WTC11 (cell line): ENCODE measurements at regions not wholly inside any gene's neighbourhood (a gene's known extent, or its start where the extent isn't known, plus 50 kb on each side); places are given as distances from the start of the nearest gene placed in this dataset.

Source experiments
- ATAC-seq: fragments of 200-7000 bp; cut with Tn5 transposase; 2 replicates; pipeline ENCODE4 v1.10.0; 2021; ENCODE audit warnings: mild to moderate bottlenecking, moderate library complexity
- CTCF ChIA-PET: fragments of 300-600 bp; sonication (Branson Sonifier 250); formaldehyde crosslinking; loops from one replicate; lab custom pipeline; 2021; ENCODE audit warnings: antibody characterized with exemption; lab: Charles Lee
- POLR2A ChIA-PET: fragments of 350-600 bp; sonication (Branson Sonifier 250); formaldehyde crosslinking; loops from one replicate; lab custom pipeline; 2021; ENCODE audit warnings: antibody characterized with exemption; lab: Charles Lee
- DNase-seq: peaks from one replicate; pipeline ENCODE4 v3.0.0; 2021; ENCODE audit warnings: low spot score
- H3K27ac Mint-ChIP-seq: 2 replicates; pipeline ENCODE4 v1.8.0; 2021; ENCODE audit warnings: mixed read lengths
- H3K27me3 Mint-ChIP-seq: 2 replicates; pipeline ENCODE4 v1.8.0; 2021; ENCODE audit warnings: low read depth, mild to moderate bottlenecking, moderate library complexity, mixed read lengths
- H3K36me3 Mint-ChIP-seq: 2 replicates; pipeline ENCODE4 v1.8.0; 2021; ENCODE audit warnings: mixed read lengths
- H3K4me1 Mint-ChIP-seq: 2 replicates; pipeline ENCODE4 v1.8.0; 2022; ENCODE audit warnings: mixed read lengths
- H3K4me3 Mint-ChIP-seq: 2 replicates; pipeline ENCODE4 v1.8.0; 2021; ENCODE audit warnings: mild to moderate bottlenecking, moderate library complexity, mixed read lengths
- H3K9me3 Mint-ChIP-seq: 2 replicates; pipeline ENCODE4 v1.8.0; 2021; ENCODE audit warnings: mixed read lengths
- AFF4 ChIP-seq: sonication (generic); formaldehyde crosslinking; IDR thresholded peaks from 2 replicates; pipeline ENCODE4 v1.8.1; 2023; ENCODE audit warnings: mild to moderate bottlenecking, missing genetic modification reagents, borderline replicate concordance
- ARID4B ChIP-seq: sonication (generic); formaldehyde crosslinking; IDR thresholded peaks from 2 replicates; pipeline ENCODE4 v1.8.0; 2023; ENCODE audit warnings: missing genetic modification reagents, mild to moderate bottlenecking, borderline replicate concordance
- ATF1 ChIP-seq: sonication (generic); formaldehyde crosslinking; IDR thresholded peaks from 2 replicates; pipeline ENCODE4 v1.8.1; 2023; ENCODE audit warnings: mild to moderate bottlenecking, moderate library complexity, missing genetic modification reagents
- GABPB1 ChIP-seq: sonication (generic); formaldehyde crosslinking; IDR thresholded peaks from 2 replicates; pipeline ENCODE4 v1.8.1; 2023; ENCODE audit warnings: mild to moderate bottlenecking, missing genetic modification reagents
- JAZF1 ChIP-seq: fragments of 250-450 bp; sonication (Bioruptor Pico); IDR thresholded peaks from 2 replicates; pipeline ENCODE4 v1.9.0; 2021; ENCODE audit warnings: moderate library complexity, mild to moderate bottlenecking, inconsistent platforms
- JUN ChIP-seq: sonication (generic); formaldehyde crosslinking; IDR thresholded peaks from 2 replicates; pipeline ENCODE4 v1.8.0; 2023; ENCODE audit warnings: mild to moderate bottlenecking, missing genetic modification reagents
- SOX15 ChIP-seq: fragments of 250-450 bp; sonication (Bioruptor Pico); IDR thresholded peaks from 2 replicates; pipeline ENCODE4 v1.9.0; 2021; ENCODE audit warnings: mild to moderate bottlenecking
- TEAD1 ChIP-seq: sonication (generic); formaldehyde crosslinking; IDR thresholded peaks from 2 replicates; pipeline ENCODE4 v1.8.0; 2022; ENCODE audit warnings: mild to moderate bottlenecking, missing genetic modification reagents
- TEAD4 ChIP-seq: sonication (generic); formaldehyde crosslinking; IDR thresholded peaks from 2 replicates; pipeline ENCODE4 v1.8.0; 2022; ENCODE audit warnings: mild to moderate bottlenecking, missing genetic modification reagents
- TP53 ChIP-seq: sonication (generic); formaldehyde crosslinking; IDR thresholded peaks from 2 replicates; pipeline ENCODE4 v1.8.1; 2023; ENCODE audit warnings: mild to moderate bottlenecking, missing genetic modification reagents
- ZBTB21 ChIP-seq: sonication (generic); formaldehyde crosslinking; IDR thresholded peaks from 2 replicates; pipeline ENCODE4 v1.8.1; 2023; ENCODE audit warnings: mild to moderate bottlenecking, missing genetic modification reagents, borderline replicate concordance
- ZNF263 ChIP-seq: sonication (generic); formaldehyde crosslinking; IDR thresholded peaks from 2 replicates; pipeline ENCODE4 v1.8.1; 2022; ENCODE audit warnings: low read depth, mild to moderate bottlenecking, moderate library complexity, missing genetic modification reagents
- ZNF416 ChIP-seq: fragments of 250-450 bp; sonication (Bioruptor Pico); IDR thresholded peaks from 2 replicates; pipeline ENCODE4 v1.9.0; 2021; ENCODE audit warnings: mild to moderate bottlenecking, inconsistent platforms
- TF ChIP-seq, protein P1 (sequence below): sonication (generic); formaldehyde crosslinking; IDR thresholded peaks from 2 replicates; pipeline ENCODE4 v1.8.1; 2023; ENCODE audit warnings: mild to moderate bottlenecking, moderate library complexity, missing genetic modification reagents
- TF ChIP-seq, protein P2 (sequence below): sonication (generic); formaldehyde crosslinking; IDR thresholded peaks from 2 replicates; pipeline ENCODE4 v1.8.1; 2022; ENCODE audit warnings: missing genetic modification reagents, borderline replicate concordance
- TF ChIP-seq, protein P3 (sequence below): sonication (generic); formaldehyde crosslinking; IDR thresholded peaks from 2 replicates; pipeline ENCODE4 v1.8.1; 2022; ENCODE audit warnings: mild to moderate bottlenecking, missing genetic modification reagents, moderate library complexity, borderline replicate concordance
- TF ChIP-seq, protein P4 (sequence below): sonication (generic); formaldehyde crosslinking; conservative IDR thresholded peaks from 2 replicates; pipeline ENCODE4 v1.8.1; 2023; ENCODE audit warnings: mild to moderate bottlenecking, low read depth, missing genetic modification reagents, moderate library complexity

GRCh38 chr18:27863780-27864430, 313.0 kb downstream of the CDH2 start (continued):
- TF ChIP-seq, protein P1, sequence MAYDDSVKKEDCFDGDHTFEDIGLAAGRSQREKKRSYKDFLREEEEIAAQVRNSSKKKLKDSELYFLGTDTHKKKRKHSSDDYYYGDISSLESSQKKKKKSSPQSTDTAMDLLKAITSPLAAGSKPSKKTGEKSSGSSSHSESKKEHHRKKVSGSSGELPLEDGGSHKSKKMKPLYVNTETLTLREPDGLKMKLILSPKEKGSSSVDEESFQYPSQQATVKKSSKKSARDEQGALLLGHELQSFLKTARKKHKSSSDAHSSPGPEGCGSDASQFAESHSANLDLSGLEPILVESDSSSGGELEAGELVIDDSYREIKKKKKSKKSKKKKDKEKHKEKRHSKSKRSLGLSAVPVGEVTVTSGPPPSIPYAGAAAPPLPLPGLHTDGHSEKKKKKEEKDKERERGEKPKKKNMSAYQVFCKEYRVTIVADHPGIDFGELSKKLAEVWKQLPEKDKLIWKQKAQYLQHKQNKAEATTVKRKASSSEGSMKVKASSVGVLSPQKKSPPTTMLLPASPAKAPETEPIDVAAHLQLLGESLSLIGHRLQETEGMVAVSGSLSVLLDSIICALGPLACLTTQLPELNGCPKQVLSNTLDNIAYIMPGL (CRISPR knock-in tag) = no peak
- TF ChIP-seq, all 79 proteins: peak for 0

DNA sequence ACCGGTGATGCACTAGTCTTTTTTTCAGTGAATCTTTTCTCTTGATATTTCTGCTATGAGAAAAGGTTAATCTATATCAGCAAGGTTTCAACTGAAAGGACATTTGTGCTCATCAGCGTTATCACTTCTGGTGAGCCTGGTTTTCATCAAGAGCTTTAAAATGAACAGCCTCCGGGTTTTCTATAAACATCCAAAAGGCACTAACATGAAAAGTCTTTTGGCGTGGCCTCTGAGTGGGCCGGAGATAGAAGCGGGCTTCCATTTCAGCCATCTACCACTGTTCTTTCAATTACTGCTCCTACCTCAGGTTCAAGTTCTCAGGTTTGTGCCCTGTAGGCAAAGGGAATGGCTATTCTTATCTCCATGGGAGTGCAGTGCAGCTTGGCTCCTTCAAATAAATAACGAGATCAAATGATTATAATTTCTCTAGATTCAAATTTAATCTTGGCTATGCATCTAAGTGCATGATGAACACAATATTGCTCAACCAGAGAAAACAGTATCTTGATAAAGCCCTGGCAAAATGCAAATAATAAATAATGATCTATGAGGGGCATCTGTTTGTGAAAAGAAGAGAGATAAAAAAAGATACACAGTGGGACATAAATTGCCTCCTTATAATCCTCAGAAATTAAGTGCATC, 314.8 kb downstream of the CDH2 start:
- Mint-ChIP-seq H3K27me3 (no peaks in the 10 kb centered on the region), H3K27ac (no peak overlapping the region), H3K4me1 (peaks cover 7% of the 10 kb centered on the region; the same call in 1 of the 2 replicates)
- no peak for ATAC-seq
- TF ChIP-seq TEAD1 (CRISPR knock-in tag) (no peak), ARID4B (CRISPR knock-in tag) (no peak), JAZF1 (CRISPR knock-in tag) (no peak), TP53 (CRISPR knock-in tag) (no peak), GABPB1 (no peak), JUN (CRISPR knock-in tag) (no peak), ZBTB21 (CRISPR knock-in tag) (no peak), ZNF263 (no peak), ZNF416 (CRISPR knock-in tag) (no peak), AFF4 (CRISPR knock-in tag) (no peak), TEAD4 (CRISPR knock-in tag) (no peak), SOX15 (CRISPR knock-in tag) (no peak), ATF1 (CRISPR knock-in tag) (no peak)
- TF ChIP-seq, protein P2, sequence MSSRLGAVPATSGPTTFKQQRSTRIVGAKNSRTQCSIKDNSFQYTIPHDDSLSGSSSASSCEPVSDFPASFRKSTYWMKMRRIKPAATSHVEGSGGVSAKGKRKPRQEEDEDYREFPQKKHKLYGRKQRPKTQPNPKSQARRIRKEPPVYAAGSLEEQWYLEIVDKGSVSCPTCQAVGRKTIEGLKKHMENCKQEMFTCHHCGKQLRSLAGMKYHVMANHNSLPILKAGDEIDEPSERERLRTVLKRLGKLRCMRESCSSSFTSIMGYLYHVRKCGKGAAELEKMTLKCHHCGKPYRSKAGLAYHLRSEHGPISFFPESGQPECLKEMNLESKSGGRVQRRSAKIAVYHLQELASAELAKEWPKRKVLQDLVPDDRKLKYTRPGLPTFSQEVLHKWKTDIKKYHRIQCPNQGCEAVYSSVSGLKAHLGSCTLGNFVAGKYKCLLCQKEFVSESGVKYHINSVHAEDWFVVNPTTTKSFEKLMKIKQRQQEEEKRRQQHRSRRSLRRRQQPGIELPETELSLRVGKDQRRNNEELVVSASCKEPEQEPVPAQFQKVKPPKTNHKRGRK (CRISPR knock-in tag) = no peak
- TF ChIP-seq, protein P3, sequence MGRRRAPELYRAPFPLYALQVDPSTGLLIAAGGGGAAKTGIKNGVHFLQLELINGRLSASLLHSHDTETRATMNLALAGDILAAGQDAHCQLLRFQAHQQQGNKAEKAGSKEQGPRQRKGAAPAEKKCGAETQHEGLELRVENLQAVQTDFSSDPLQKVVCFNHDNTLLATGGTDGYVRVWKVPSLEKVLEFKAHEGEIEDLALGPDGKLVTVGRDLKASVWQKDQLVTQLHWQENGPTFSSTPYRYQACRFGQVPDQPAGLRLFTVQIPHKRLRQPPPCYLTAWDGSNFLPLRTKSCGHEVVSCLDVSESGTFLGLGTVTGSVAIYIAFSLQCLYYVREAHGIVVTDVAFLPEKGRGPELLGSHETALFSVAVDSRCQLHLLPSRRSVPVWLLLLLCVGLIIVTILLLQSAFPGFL (CRISPR knock-in tag) = no peak
- TF ChIP-seq, protein P4, sequence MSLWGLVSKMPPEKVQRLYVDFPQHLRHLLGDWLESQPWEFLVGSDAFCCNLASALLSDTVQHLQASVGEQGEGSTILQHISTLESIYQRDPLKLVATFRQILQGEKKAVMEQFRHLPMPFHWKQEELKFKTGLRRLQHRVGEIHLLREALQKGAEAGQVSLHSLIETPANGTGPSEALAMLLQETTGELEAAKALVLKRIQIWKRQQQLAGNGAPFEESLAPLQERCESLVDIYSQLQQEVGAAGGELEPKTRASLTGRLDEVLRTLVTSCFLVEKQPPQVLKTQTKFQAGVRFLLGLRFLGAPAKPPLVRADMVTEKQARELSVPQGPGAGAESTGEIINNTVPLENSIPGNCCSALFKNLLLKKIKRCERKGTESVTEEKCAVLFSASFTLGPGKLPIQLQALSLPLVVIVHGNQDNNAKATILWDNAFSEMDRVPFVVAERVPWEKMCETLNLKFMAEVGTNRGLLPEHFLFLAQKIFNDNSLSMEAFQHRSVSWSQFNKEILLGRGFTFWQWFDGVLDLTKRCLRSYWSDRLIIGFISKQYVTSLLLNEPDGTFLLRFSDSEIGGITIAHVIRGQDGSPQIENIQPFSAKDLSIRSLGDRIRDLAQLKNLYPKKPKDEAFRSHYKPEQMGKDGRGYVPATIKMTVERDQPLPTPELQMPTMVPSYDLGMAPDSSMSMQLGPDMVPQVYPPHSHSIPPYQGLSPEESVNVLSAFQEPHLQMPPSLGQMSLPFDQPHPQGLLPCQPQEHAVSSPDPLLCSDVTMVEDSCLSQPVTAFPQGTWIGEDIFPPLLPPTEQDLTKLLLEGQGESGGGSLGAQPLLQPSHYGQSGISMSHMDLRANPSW = no peak
- TF ChIP-seq, all 79 proteins: peak for 0
- no peaks in the 10 kb centered on the region for H3K36me3 Mint-ChIP-seq
- H3K9me3 Mint-ChIP-seq = no peaks in the 10 kb centered on the region
- ChIA-PET CTCF (no interaction called here), POLR2A (no interaction called here)
- no peak overlapping the region for H3K4me3 Mint-ChIP-seq
- no peak for DNase-seq
